NCI-H446 (cell line): ENCODE measurements at regions not wholly inside any gene's neighbourhood (a gene's known extent, or its start where the extent isn't known, plus 50 kb on each side); places are given as distances from the start of the nearest gene placed in this dataset.

Experiments used
- DNase-seq, 2 experiments: peaks; one replicate each; lab custom pipeline; 2025; lab: John Stamatoyannopoulos, UW

- DNase-seq: no peak
Measured at GRCh38 chr18:78363556-78364387, 615.8 kb upstream of the SALL3 start.

- no peak for DNase-seq
Measured at GRCh38 chr18:78364388-78364960, 615.1 kb upstream of the SALL3 start.

GRCh38 chr18:78367996-78368395, 611.6 kb upstream of the SALL3 start:
- DNase-seq: no peak

GRCh38 chr18:78368726-78369125, 610.9 kb upstream of the SALL3 start:
- no peak for DNase-seq

GRCh38 chr18:78376046-78376445, 603.6 kb upstream of the SALL3 start:
- DNase-seq: no peak

- no peak for DNase-seq
Measured at GRCh38 chr18:78378403-78378802, 601.2 kb upstream of the SALL3 start.

GRCh38 chr18:78378983-78379382, 600.6 kb upstream of the SALL3 start:
- no peak for DNase-seq

GRCh38 chr18:78390348-78390951, 589.2 kb upstream of the SALL3 start:
- DNase-seq: no peak

GRCh38 chr18:78390952-78391348, 588.7 kb upstream of the SALL3 start:
- DNase-seq: no peak

GRCh38 chr18:78393086-78393862, 586.3 kb upstream of the SALL3 start:
- DNase-seq: no peak

GRCh38 chr18:78396077-78396476, 583.5 kb upstream of the SALL3 start:
- no peak for DNase-seq

GRCh38 chr18:78396756-78397155, 582.9 kb upstream of the SALL3 start:
- DNase-seq: no peak

GRCh38 chr18:78399992-78400503, 579.6 kb upstream of the SALL3 start:
- DNase-seq: no peak

- DNase-seq: no peak
Measured at GRCh38 chr18:78402440-78402839, 577.2 kb upstream of the SALL3 start.

- DNase-seq: no peak
Measured at GRCh38 chr18:78402966-78403365, 576.7 kb upstream of the SALL3 start.

- no peak for DNase-seq
Measured at GRCh38 chr18:78403371-78403770, 576.2 kb upstream of the SALL3 start.

- DNase-seq: no peak
Measured at GRCh38 chr18:78405763-78406162, 573.9 kb upstream of the SALL3 start.

- no peak for DNase-seq
Measured at GRCh38 chr18:78406743-78407465, 572.7 kb upstream of the SALL3 start.

GRCh38 chr18:78407466-78407844, 572.2 kb upstream of the SALL3 start:
- no peak for DNase-seq

GRCh38 chr18:78408623-78409022, 571.0 kb upstream of the SALL3 start:
- no peak for DNase-seq

- no peak for DNase-seq
Measured at GRCh38 chr18:78410094-78410786, 569.4 kb upstream of the SALL3 start.
